ENCODE measurements at regions not wholly inside any gene's neighbourhood (a gene's known extent, or its start where the extent isn't known, plus 50 kb on each side); places are given as distances from the start of the nearest gene placed in this dataset.
"Not testable (repeated sequence)": the region's sequence is repeated elsewhere in the genome, so short reads cannot be mapped to it uniquely, and the experiment has no call there.

- no peak for DNase-seq
These were observed 796.9 kb downstream of the SLITRK1 start for GRCh38 chr13:83085186-83085900.

- no peak for DNase-seq
These were observed 804.8 kb downstream of the SLITRK1 start for GRCh38 chr13:83077499-83077898.

DNA sequence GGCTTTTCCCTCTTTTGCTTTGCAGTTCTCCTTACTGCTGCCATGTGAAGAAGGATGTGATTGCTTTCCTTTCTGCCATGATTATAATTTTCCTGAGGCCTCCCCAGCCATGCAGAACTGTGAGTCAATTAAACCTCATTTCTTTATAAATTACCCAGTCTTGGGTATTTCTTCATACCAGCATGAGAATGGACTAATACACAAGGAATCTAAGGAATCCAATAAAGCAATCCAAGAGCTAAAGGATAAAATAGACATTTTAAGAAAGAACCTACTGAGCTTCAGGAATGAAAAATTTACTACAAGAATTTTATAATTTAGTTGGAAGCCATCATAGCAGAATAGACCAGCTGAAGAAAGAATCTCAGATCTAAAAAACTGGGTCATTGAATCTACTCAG is 808.3 kb downstream of the SLITRK1 start:
- DNase-seq, result not testable (repeated sequence)

- no peak for DNase-seq
These were observed 817.2 kb downstream of the SLITRK1 start for GRCh38 chr13:83065108-83065507.

DNA sequence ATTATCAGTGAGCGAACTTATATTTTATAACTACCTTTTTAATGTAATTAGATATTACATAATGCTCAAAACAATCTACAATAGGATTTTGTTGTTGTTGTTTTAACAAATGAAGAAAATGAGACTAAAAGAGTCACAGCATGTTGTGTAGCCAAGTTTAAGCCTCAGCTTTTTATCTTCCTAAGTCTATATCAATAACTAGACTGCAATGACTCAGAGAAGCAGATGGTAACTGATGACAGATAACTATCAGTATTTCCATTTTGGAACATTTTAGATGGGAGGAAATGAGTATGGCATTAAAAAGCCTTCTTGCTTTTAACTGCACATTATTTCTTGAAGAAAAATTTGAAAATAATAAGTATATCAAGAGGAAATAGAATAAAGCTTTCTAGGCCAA is 825.2 kb downstream of the SLITRK1 start:
- DNase-seq, result no peak

- DNase-seq, result no peak
These were observed 826.0 kb downstream of the SLITRK1 start for GRCh38 chr13:83056269-83056668.

DNA sequence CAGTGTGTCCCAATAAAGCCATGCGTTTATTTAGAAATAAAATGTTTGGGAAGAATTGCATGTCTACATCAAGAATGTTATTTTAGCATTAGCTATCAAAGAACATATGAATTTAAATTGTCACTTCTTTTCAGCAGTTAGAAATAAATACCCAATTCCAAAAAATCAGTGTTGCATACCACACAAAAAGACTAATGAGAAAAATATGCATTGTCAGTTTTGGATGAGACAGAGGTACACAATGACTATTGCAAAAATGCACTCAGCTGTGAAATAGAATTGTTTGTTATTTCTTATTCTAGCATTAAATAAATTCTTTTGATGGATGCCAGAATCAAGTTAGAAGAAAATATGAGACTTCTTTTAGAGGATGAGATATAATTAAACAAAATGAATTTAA is 833.9 kb downstream of the SLITRK1 start:
- no peak for DNase-seq

GRCh38 chr13:83024955-83025594 is 857.2 kb downstream of the SLITRK1 start:
- no peak for DNase-seq

GRCh38 chr13:83024232-83024631 is 858.0 kb downstream of the SLITRK1 start:
- DNase-seq, result no peak

DNA sequence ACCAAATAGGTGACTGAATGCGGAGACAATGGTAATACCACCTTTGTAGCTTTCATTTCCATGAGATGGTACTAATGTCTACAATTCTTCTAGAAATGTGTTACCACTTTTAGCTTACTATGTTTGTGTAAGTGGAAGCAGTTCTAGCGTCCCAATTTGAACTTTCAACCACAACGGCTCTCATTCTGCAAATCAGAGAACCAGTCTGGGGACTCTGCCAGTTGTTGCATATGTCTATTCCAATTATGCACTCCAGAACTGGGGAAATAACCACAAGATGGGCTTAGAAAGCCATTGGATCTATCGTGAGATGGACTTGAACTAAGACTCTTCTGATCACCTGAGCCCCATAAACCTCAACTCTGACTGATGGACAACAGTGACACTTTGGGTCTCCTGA is 862.3 kb downstream of the SLITRK1 start:
- no peak for DNase-seq

DNA sequence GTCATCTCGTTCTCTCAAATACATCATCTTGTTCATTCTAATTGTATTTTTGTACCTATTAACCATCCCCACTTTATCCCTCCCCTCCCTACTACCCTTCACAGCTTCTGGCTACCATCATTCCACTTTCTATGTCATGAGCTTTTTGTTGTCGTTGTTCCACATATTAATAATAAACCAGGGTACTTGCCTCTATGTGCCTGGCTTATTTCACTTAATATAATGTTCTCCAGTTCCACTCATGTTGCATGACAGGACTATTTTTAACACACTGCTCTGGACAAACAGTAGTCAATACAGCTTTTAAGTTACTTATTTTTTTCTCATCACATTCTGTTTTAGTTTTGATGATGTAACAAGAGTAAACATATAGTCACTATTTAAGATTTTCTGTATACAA is 872.3 kb downstream of the SLITRK1 start:
- DNase-seq, result no peak

DNA sequence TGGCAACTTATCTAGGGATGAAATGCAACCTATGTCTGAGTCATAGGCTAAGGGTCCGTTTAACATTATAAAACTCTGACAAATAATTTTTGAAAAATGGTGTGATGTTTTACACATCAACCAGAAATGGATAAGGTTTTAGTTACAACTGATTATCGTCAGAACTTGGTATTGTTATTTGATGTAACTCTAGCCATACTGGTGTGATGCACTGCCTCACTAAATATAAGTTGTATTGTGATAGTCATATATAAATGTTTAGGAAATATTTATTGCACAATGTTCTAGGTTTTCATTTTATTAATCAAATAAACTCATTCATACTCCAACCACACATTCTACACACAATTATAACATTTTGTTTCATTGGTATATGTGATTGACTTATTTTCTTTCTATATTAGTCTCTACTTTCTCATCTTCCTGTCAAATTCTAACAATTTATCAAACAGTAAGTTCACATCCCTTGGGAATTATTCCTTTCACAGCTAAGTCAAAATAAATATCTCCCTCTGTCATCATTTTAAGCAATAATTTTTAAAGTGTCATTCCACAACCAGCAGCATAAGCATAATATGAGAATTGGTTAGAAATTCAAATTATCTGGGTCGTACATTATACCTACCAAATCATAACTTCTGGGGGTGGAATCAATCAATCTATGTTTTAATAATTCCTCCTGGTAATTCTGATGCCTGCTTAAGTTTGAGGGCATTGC is 873.9 kb downstream of the SLITRK1 start:
- DNase-seq, result no peak

- DNase-seq, result peak; percentile 11
These were observed 875.0 kb downstream of the SLITRK1 start for GRCh38 chr13:83007226-83007625.

DNA sequence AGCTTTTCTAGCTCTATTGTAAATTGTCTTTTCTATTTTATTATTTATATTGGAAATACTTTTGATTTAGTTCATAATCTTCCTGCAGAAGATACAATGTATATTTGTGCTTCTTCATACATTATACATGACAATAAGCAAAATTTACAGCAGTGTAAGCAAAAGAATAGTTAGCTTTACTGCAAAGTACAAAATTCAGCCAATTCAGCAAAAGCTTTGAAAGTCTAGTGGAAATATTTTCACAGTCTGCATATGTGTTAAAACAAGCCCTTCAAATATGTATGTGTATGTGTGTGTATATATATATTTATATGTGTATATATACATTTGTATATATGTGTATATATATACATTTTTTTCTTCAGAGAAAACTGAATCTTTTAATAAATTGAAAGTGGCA is 879.1 kb downstream of the SLITRK1 start:
- DNase-seq, result no peak

GRCh38 chr13:82993417-82993816 is 888.9 kb downstream of the SLITRK1 start:
- DNase-seq, result no peak

GRCh38 chr13:82976499-82976898 is 905.8 kb downstream of the SLITRK1 start:
- no peak for DNase-seq

- no peak for DNase-seq
These were observed 918.8 kb downstream of the SLITRK1 start for GRCh38 chr13:82963226-82964099.

- DNase-seq, result no peak
These were observed 919.9 kb downstream of the SLITRK1 start for GRCh38 chr13:82962397-82962796.

- no peak for DNase-seq
These were observed 920.5 kb downstream of the SLITRK1 start for GRCh38 chr13:82961757-82962156.

DNA sequence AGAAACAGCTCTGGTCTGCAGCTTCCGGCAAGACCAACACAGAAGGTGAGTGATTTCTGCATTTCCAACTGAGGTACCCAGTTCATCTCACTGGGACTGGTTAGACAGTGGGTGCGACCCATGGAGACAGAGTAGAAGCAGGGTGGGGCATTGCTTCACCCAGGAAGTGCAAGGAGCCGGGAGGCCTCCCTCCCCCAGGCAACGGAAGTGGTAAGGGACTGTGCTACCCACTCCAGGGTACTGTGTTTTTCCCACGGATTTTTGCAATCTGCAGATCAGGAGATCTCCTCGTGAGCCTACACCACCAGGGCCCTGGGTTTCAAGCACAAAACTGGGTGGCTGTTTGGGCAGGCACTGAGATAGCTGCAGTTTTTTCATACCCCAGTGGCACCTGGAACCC is 929.9 kb downstream of the SLITRK1 start:
- not testable (repeated sequence) for DNase-seq

- DNase-seq, result no peak
These were observed 934.6 kb downstream of the SLITRK1 start for GRCh38 chr13:82947683-82948082.

DNA sequence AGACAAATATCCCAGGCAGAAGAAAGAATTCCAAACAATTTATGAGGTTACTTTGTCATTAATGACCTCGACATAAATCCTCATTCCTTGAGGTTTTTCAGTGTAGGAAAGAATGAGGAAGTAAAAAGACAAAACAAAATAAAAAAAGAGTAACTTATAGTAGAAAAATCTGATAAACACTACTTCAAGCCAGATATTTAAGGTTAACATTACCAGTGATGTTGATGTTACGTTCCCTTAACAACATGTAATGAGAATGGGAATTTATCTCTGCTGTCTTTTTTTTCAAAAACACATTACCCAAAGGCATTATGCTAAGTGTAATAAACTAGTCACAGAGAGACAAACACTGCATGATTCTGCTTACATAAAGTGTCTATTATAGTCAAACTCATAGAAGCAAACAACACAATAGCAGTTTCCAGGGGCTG is 935.1 kb downstream of the SLITRK1 start:
- no peak for DNase-seq

DNA sequence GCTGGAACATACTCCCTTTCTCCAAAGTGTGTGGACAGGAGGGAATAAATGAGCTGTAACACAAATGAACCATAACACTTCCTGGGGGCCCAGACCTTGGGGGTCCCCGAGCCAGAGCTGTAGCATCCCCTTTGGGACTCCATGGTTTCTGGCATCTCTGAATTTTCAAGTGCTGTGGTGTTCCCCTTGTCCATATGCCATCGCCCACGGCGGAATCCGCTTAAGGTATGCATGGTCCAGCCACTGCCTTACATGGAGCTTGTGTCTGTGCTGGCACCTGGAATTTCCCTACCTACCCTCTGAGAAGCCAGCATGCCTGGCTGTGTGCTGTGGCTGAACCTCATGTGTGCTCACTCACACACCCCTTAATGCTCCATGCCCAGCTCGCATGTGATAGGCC is 943.6 kb downstream of the SLITRK1 start:
- DNase-seq, result no peak

Data from GDM1 (cell line).